ENCODE measurements at regions not wholly inside any gene's neighbourhood (a gene's known extent, or its start where the extent isn't known, plus 50 kb on each side); places are given as distances from the start of the nearest gene placed in this dataset.
"Not testable (repeated sequence)": the region's sequence is repeated elsewhere in the genome, so short reads cannot be mapped to it uniquely, and the experiment has no call there.

- not testable (repeated sequence) for TF ChIP-seq ZNF33B (CRISPR knock-in tag; IDR thresholded peaks at IDR 0.05); ZNF362 (CRISPR knock-in tag; IDR thresholded peaks at IDR 0.05; ENCODE audit: borderline replicate concordance); ZSCAN31 (CRISPR knock-in tag; IDR thresholded peaks at IDR 0.05; ENCODE audit: low read depth); CTCF (CRISPR knock-in tag; IDR thresholded peaks at IDR 0.05); ZZZ3 (CRISPR knock-in tag; IDR thresholded peaks at IDR 0.05; ENCODE audit: borderline replicate concordance)
Observed at GRCh38 chr4:177259466-177259865, 50.2 kb upstream of the NEIL3 start.
